GM12864 (cell line): ENCODE measurements at regions not wholly inside any gene's neighbourhood (a gene's known extent, or its start where the extent isn't known, plus 50 kb on each side); places are given as distances from the start of the nearest gene placed in this dataset.

ENCODE experiments used
- DNase-seq: peaks from one replicate; pipeline ENCODE4 v3.0.0-alpha.2; 2011; ENCODE audit warnings: low read depth
- H3K4me3 ChIP-seq: 2 replicates; pipeline ENCODE4 v1.5.1; 2011; ENCODE audit warnings: mild to moderate bottlenecking, low read depth, low read length, control low read depth
- CTCF ChIP-seq: IDR thresholded peaks from 2 replicates; pipeline ENCODE4 v1.5.1; 2011; ENCODE audit warnings: low read depth, mild to moderate bottlenecking, moderate library complexity, low read length, control low read depth, inconsistent platforms; ENCODE audit errors: missing control alignments

- H3K4me3 ChIP-seq = no peak overlapping the region
- TF ChIP-seq CTCF = no peak
- no peak for DNase-seq
Measured at GRCh38 chr10:130483691-130484467, 347.7 kb downstream of the GLRX3 start.

GRCh38 chr10:130484468-130485180, 348.4 kb downstream of the GLRX3 start:
- H3K4me3 ChIP-seq = no peak overlapping the region
- no peak for DNase-seq
- no peak for TF ChIP-seq CTCF

DNA sequence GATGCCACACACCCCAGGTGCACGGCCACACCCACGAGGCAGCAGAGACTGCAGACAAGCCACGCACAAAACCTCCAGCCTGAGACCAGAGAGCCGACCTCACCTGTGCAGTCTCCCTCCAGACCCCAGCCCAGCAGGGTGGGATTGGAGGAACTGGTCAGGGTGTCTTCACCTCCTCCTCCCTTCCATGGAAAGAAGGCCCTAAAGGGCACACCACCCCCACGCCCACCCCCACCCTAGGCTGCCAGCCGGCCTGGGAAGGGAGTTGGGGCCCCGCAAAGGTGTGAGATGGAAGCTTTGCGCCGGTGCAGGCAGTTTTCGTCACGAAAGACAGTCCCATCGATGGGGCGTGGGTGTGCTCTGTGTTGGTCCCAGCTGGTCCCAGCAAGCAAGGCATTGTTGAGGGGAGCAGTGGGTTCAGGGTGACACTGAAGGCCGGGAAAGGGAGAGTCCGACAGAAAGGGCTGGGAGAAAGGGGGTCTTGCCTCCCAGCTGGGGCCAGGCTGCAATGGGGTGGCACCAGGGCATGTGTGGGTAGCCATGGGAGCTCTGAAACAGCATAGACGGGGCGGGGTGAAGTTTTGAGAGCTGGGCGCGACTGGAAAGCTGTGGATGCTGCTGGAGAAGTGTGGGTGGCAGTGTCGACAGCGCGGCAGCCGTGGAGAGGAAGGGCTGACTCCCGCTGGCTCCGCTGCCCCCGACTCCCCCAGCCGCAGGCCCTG, 349.2 kb downstream of the GLRX3 start:
- TF ChIP-seq CTCF = no peak
- no peak for DNase-seq
- no peak overlapping the region for H3K4me3 ChIP-seq

DNA sequence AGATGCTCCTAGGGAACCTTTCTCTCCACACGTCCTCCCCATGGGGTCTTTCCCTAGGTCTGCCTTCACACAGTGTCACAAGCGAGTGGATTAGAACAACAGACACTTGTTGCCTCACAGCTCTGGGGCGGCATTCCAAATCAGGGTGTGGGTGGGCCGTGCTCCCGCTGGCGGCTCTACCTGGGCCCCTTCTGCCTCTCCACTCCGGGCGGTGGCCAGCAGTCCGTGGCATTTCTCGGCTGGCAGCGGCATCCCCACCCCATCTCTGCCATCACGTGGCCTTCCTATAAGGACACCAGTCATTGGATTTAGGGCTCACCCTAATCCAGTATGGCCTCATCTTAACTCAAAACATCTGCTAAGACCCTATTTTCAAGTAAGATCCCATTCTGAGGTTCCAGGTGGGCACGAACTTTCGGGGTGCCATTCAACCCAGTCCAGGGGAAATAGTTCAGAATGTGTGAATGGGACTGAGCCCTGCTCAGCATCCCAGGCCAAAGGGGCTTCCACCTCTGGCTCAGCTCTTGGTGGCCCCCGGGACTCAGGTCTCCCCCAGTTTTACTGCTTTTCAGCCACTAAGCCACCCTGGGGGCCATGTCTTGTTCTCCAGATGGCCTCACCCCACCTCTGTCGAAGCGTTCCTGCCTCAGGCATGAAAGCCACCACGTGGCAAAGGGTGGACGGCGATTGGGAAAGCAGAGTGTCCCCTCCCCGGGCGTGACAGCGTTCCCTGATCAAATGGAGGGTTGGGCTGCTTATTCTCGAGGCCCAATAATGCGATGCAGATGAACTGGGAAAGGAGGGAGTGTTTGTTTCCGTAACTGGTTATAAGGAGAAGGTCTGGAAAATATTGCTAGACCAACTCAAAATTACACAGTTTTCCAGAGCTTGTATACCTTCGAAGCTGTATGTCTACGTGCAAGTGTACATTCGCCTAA, 350.0 kb downstream of the GLRX3 start:
- DNase-seq = no peak
- no peak overlapping the region for H3K4me3 ChIP-seq
- TF ChIP-seq CTCF = no peak

GRCh38 chr10:130486906-130487305, 350.7 kb downstream of the GLRX3 start:
- no peak overlapping the region for H3K4me3 ChIP-seq
- DNase-seq = no peak
- TF ChIP-seq CTCF = no peak

GRCh38 chr10:130487566-130487965, 351.4 kb downstream of the GLRX3 start:
- H3K4me3 ChIP-seq = no peak overlapping the region
- DNase-seq = no peak
- TF ChIP-seq CTCF = no peak
